HepG2 (cell line): ENCODE measurements at regions not wholly inside any gene's neighbourhood (a gene's known extent, or its start where the extent isn't known, plus 50 kb on each side); places are given as distances from the start of the nearest gene placed in this dataset.

Experiments used
- ATAC-seq: fragments of 200-7000 bp; cut with Tn5 transposase; 3 replicates; pipeline ENCODE4 v1.9.1; 2020; ENCODE audit warnings: mild to moderate bottlenecking, moderate library complexity
- BruUV-seq: library from RNA; stranded (reverse); fragments of 400-500 nt; replicated peaks from 2 replicates; lab custom pipeline; 2021; lab: Mats Ljungman, UMichigan
- CTCF ChIA-PET: fragments of 300-600 bp; formaldehyde crosslinking; extraction: SDS; loops from one replicate; lab custom pipeline; 2021; ENCODE audit warnings: low total read pairs, inconsistent platforms, low intra/inter-chr PET ratio; lab: Yijun Ruan, JAX
- POLR2A ChIA-PET: fragments of 350-600 bp; sonication (Branson Sonifier 250); formaldehyde crosslinking; loops from one replicate; lab custom pipeline; 2020; ENCODE audit warnings: antibody characterized with exemption, inconsistent platforms; lab: Yijun Ruan, JAX
- DNase-seq: peaks from one replicate; pipeline ENCODE4 v3.0.0-alpha.2; 2015; ENCODE audit warnings: low spot score
- FAIRE-seq: peaks from 3 replicates; lab custom pipeline; 2011; peaks lifted over from hg19 to GRCh38; lab: Jason Lieb, UNC
- H2AFZ ChIP-seq: one replicate; pipeline ENCODE4 v1.6.1; 2011; ENCODE audit warnings: low read length, inconsistent platforms
- H3K27ac ChIP-seq: fragments of 300-600 bp; 3 replicates; pipeline ENCODE4 v1.8.0; 2011; ENCODE audit warnings: mixed run types, mild to moderate bottlenecking, mixed read lengths, low read length, inconsistent platforms; ENCODE audit not compliant: insufficient read depth; ENCODE audit errors: extremely low read length
- H3K27me3 ChIP-seq, 2 experiments: fragments of 200-600 bp in 1 of 2; 2 replicates in 1 of 2; 3 replicates in 1 of 2; pipeline versions ENCODE4 v1.6.0 to v1.8.0; 2011; ENCODE audit warnings: low read length in 2 of 2, mild to moderate bottlenecking in 2 of 2, moderate library complexity in 2 of 2, inconsistent platforms in 1 of 2; ENCODE audit not compliant: insufficient read depth in 2 of 2, control insufficient read depth in 1 of 2
- H3K36me3 ChIP-seq, 2 experiments: fragments of 200-600 bp in 1 of 2; replicated peaks in 1 of 2; 2 replicates in 1 of 2; 3 replicates in 1 of 2; pipeline versions ENCODE4 v1.5.1 to v1.8.0; 2011; ENCODE audit warnings: low read length in 2 of 2, inconsistent platforms in 1 of 2; ENCODE audit not compliant: insufficient read depth in 2 of 2, control insufficient read depth in 1 of 2
- H3K4me1 ChIP-seq: 2 replicates; pipeline ENCODE4 v1.5.1; 2012; ENCODE audit warnings: low read length, inconsistent platforms; ENCODE audit not compliant: insufficient read depth
- H3K4me2 ChIP-seq: 2 replicates; pipeline ENCODE4 v1.6.0; 2011; ENCODE audit warnings: low read depth, low read length, inconsistent platforms
- H3K4me3 ChIP-seq, 3 experiments: fragments of 200-600 bp in 1 of 3; sonication (generic), shearing (Covaris generic) in 1 of 3; replicated peaks in 1 of 3; 2 replicates each; pipeline ENCODE4 v1.5.1; 2011 to 2016; ENCODE audit warnings: low read length in 3 of 3, inconsistent platforms in 2 of 3, low read depth in 2 of 3, mild to moderate bottlenecking in 2 of 3, control low read depth in 1 of 3, mixed read lengths in 1 of 3; ENCODE audit not compliant: insufficient read depth in 1 of 3
- H3K79me2 ChIP-seq: one replicate; pipeline ENCODE4 v1.6.1; 2011; ENCODE audit warnings: low read length, inconsistent platforms; ENCODE audit not compliant: insufficient read depth
- H3K9ac ChIP-seq: 2 replicates; pipeline ENCODE4 v1.6.0; 2011; ENCODE audit warnings: mild to moderate bottlenecking, low read depth, low read length, inconsistent platforms; ENCODE audit not compliant: insufficient read depth
- H3K9me3 ChIP-seq: 2 replicates; pipeline ENCODE4 v1.5.1; 2012; ENCODE audit warnings: mild to moderate bottlenecking, low read length
- H4K20me1 ChIP-seq: 2 replicates; pipeline ENCODE4 v1.6.0; 2011; ENCODE audit warnings: inconsistent platforms, mild to moderate bottlenecking, low read length, moderate library complexity; ENCODE audit not compliant: insufficient read depth
- AKAP8 ChIP-seq: sonication (generic); formaldehyde crosslinking; IDR thresholded peaks from 2 replicates; pipeline ENCODE4 v1.5.1; 2020; ENCODE audit warnings: mild to moderate bottlenecking, missing genetic modification reagents
- JARID2 ChIP-seq: sonication (generic); formaldehyde crosslinking; IDR thresholded peaks from 2 replicates; pipeline ENCODE4 v1.8.1; 2023; ENCODE audit warnings: missing genetic modification reagents, inconsistent platforms; ENCODE audit not compliant: insufficient replicate concordance
- SP4 ChIP-seq: sonication (generic); formaldehyde crosslinking; IDR thresholded peaks from 2 replicates; pipeline ENCODE4 v1.8.1; 2023; ENCODE audit warnings: mild to moderate bottlenecking, missing genetic modification reagents
- SRSF9 ChIP-seq: fragments of 200-400 bp; formaldehyde crosslinking; IDR thresholded peaks from 2 replicates; pipeline ENCODE4 v1.6.1; 2018; ENCODE audit warnings: borderline replicate concordance, mild to moderate bottlenecking, low read depth, low read length; ENCODE audit not compliant: insufficient read depth, poor library complexity, severe bottlenecking
- WGBS: methylation state at CpG from one replicate; pipeline ENCODE4 v1.1.6; 2017; ENCODE audit warnings: low lambda C conversion rate; 5-methylcytosine and 5-hydroxymethylcytosine counted together
- in situ Hi-C: cut with HindIII; loops from 2 replicates; pipeline ENCODE4 v1.10.0; 2017; ENCODE audit warnings: low pct_unique_long_range_greater_than_20kb; ENCODE audit not compliant: extremely low pct_ligation_motif_present
- intact Hi-C: fragments of 100-400 bp; cut with micrococcal nuclease; formaldehyde crosslinking; loops from one replicate; pipeline ENCODE4 v1.10.0; 2022; ENCODE audit not compliant: unreplicated experiment
- TF ChIP-seq, protein P1 (sequence below): sonication (generic); formaldehyde crosslinking; IDR thresholded peaks from 2 replicates; pipeline ENCODE4 v1.8.1; 2023; ENCODE audit warnings: missing genetic modification reagents, inconsistent platforms, borderline replicate concordance
- TF ChIP-seq, protein P2 (sequence below): sonication (generic); formaldehyde crosslinking; IDR thresholded peaks from 2 replicates; pipeline ENCODE4 v1.4.0; 2020; ENCODE audit warnings: mild to moderate bottlenecking, missing genetic modification reagents
- TF ChIP-seq, protein P3 (sequence below): sonication (generic); formaldehyde crosslinking; IDR thresholded peaks from 2 replicates; pipeline ENCODE4 v1.5.0; 2020; ENCODE audit warnings: missing genetic modification reagents

DNA sequence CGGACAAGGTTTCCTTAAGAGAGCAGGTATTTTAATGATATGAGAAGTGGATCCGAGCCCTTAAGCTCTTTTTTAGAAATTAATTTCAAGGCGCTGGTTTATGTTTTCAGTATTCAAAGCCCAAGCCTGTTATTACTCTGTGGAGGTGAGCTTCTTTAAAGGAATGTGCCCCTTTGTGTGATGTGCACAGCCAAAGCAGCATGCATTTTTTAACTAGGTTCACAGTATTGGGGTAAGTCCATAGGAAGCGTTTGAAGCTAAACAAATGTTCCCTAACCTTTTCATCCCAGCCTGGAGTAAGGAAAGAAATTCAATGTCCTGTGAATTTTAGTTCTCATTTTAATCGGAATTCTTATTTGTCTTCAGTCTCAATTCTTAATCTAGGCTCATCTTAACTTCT, 217.5 kb downstream of the KCTD12 start:
- WGBS = 6% methylated on average over 5 of the region's 5 CpGs
- ATAC-seq (no peak), FAIRE-seq (no peak), DNase-seq (no peak)
- Histone ChIP-seq H2AFZ (no peak overlapping the region), H3K36me3 (no peaks in the 10 kb centered on the region), H3K4me2 (no peak overlapping the region), H3K4me3 (no peak overlapping the region), H3K27me3 (no peaks in the 10 kb centered on the region), H3K9me3 (no peaks in the 10 kb centered on the region), H3K9ac (no peak overlapping the region), H3K79me2 (no peaks in the 10 kb centered on the region), H3K27ac (no peak overlapping the region), H3K4me1 (no peaks in the 10 kb centered on the region), H4K20me1 (no peaks in the 10 kb centered on the region)
- intact Hi-C loops (no loop called here), in situ Hi-C loops (no loop called here)
- BruUV-seq = no TSS peak
- ChIA-PET POLR2A (no interaction called here), CTCF (no interaction called here)
- TF ChIP-seq AKAP8 (CRISPR knock-in tag) (no peak), SRSF9 (no peak), SP4 (no peak), JARID2 (CRISPR knock-in tag) (no peak)
- TF ChIP-seq, protein P1, sequence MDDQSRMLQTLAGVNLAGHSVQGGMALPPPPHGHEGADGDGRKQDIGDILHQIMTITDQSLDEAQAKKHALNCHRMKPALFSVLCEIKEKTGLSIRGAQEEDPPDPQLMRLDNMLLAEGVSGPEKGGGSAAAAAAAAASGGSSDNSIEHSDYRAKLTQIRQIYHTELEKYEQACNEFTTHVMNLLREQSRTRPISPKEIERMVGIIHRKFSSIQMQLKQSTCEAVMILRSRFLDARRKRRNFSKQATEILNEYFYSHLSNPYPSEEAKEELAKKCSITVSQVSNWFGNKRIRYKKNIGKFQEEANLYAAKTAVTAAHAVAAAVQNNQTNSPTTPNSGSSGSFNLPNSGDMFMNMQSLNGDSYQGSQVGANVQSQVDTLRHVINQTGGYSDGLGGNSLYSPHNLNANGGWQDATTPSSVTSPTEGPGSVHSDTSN (CRISPR knock-in tag) = no peak
- TF ChIP-seq, protein P2, sequence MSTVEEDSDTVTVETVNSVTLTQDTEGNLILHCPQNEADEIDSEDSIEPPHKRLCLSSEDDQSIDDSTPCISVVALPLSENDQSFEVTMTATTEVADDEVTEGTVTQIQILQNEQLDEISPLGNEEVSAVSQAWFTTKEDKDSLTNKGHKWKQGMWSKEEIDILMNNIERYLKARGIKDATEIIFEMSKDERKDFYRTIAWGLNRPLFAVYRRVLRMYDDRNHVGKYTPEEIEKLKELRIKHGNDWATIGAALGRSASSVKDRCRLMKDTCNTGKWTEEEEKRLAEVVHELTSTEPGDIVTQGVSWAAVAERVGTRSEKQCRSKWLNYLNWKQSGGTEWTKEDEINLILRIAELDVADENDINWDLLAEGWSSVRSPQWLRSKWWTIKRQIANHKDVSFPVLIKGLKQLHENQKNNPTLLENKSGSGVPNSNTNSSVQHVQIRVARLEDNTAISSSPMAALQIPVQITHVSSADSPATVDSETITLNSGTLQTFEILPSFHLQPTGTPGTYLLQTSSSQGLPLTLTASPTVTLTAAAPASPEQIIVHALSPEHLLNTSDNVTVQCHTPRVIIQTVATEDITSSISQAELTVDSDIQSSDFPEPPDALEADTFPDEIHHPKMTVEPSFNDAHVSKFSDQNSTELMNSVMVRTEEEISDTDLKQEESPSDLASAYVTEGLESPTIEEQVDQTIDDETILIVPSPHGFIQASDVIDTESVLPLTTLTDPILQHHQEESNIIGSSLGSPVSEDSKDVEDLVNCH = no peak
- TF ChIP-seq, protein P3, sequence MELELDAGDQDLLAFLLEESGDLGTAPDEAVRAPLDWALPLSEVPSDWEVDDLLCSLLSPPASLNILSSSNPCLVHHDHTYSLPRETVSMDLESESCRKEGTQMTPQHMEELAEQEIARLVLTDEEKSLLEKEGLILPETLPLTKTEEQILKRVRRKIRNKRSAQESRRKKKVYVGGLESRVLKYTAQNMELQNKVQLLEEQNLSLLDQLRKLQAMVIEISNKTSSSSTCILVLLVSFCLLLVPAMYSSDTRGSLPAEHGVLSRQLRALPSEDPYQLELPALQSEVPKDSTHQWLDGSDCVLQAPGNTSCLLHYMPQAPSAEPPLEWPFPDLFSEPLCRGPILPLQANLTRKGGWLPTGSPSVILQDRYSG (CRISPR knock-in tag) = no peak
